ENCODE measurements at regions not wholly inside any gene's neighbourhood (a gene's known extent, or its start where the extent isn't known, plus 50 kb on each side); places are given as distances from the start of the nearest gene placed in this dataset.

- TF ChIP-seq CTCF (conservative IDR thresholded peaks at IDR 0.05; ENCODE audit: low read depth, low read length) (no peak), EZH2 (IDR thresholded peaks at IDR 0.05; ENCODE audit: low read length, unreplicated experiment) (no peak)
These were observed 248.9 kb upstream of the CWC22 start for GRCh38 chr2:180255981-180256380.
